Kidney capillary endothelial cell (primary cell): ENCODE measurements at regions not wholly inside any gene's neighbourhood (a gene's known extent, or its start where the extent isn't known, plus 50 kb on each side); places are given as distances from the start of the nearest gene placed in this dataset.
A peak's percentile ranks its signal among the peaks of the same experiment; 100 is the strongest.
"Not testable (repeated sequence)": the region's sequence is repeated elsewhere in the genome, so short reads cannot be mapped to it uniquely, and the experiment has no call there.

Source experiments
- DNase-seq: peaks from one replicate; pipeline ENCODE4 v3.0.0-alpha.2; 2018; ENCODE audit warnings: low spot score

DNA sequence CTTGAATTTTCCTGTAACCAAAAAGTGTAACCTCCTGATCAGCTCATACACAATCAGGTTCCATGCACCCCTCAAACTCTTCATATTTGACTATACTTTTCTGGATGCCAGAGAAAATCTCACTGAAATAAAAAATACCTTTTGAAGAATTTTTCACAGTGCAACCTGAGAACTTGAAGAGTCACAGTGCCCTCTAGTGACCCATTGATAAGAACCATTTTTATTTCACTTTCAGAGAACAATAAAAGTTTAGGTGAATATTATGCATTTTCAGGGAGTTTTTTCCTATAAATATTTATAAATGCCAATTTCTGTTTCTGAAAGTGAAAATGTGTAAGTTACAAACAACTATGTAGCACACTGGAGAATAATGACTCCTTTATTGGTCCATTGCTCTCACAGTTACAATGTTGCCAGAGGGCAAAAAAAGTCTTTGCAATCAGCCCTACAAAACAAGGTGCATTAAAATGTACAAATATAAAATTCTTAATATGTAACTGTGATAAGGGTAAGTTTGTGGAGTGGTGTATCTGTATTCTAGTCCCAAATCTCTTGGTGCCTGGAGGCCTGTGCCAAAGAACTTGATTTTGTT lies 153.6 kb upstream of the INTU start:
- peak; percentile 43 for DNase-seq

DNA sequence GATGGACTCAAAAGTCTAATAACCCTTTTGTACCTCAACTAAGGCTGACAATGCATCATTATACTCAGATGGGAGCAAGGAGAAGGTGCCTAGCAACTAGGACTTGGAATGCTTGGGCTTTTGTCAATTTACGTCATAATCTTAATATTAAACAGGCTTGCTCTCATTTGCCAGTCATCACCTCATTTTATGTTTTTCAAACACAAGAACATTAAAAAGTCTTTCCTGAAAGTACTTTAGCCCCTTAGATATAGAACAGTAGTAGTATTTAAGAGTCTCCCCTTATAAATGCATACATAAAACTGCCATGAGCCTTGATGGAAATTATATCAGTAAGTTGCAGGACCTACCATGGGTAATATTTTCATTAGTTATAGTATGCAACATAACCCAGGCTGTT lies 150.7 kb upstream of the INTU start:
- no peak for DNase-seq

DNA sequence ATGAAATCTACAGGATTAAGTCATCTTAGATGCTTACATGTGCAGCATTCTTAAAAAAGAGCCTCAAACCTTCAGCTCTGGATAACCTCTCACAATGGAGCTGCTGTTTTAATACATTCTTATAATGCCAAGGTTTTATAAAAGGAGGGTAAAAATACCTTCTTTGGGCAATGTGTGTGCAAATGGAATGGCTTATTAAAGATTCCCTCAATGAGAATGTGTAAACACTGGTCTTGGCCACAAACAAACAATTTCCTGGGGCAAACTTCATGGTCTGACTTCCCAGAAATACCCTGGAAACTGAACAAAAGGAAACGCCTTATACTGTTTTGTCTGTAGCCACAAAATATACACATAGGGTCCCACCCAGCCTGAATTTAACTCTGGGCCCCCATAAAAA lies 148.6 kb upstream of the INTU start:
- no peak for DNase-seq

DNA sequence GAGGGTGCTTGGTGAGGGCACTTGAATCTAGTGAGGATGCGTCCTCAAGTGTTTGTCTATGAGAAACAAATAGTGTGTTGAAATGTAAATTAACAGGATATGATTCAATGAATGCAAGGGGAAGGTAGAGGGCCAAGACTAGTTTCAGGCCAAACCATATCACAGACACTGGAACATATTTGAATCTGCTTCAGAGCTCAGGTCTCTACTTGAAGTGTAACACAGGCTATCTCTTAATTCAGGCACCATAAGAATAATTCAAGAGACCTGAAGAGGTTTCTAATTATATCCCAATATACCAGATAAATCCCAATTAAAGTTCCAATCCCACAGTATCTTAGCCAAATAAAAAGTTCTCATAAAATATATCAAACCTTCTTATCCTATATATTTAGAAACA lies 146.5 kb upstream of the INTU start:
- DNase-seq = no peak

DNA sequence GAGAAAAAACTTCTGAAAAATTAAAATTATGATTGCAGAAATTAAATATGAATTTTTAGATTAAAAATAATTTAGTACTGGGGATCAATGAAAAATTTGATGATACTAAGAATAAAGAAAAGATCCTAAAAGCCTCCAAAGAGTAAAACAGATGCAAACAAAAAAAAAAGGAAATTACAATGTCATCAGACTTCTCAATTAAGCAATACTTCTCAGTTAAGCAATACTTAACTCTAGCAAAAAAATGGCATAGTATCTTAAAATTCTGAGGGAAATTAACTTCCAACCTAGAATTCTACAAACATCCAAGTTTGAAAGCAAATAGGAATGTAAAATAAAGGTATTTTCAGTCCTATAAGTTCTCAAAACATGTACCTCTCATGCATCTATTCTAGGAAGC lies 141.2 kb upstream of the INTU start:
- no peak for DNase-seq

GRCh38 chr4:127496875-127497274 lies 135.9 kb upstream of the INTU start:
- DNase-seq = not testable (repeated sequence)

DNA sequence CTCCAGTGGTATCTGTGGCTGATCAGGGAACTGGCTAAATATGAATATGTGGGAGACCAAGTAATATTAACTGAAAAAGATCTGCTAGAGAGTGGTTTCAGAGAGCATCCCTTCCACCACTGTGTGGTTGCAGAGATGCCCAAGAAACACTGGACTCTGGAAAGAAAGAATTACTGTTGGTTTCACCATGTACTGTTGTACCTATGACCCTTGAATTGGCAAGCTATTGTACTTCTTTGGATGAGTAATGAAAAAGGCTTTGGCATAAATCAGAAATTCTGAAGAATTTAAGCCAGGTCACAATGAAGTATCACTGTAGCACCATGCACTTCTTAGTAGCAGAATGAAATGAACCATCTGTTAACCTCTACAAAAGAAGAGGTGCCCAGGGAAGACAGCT lies 134.4 kb upstream of the INTU start:
- DNase-seq = no peak

DNA sequence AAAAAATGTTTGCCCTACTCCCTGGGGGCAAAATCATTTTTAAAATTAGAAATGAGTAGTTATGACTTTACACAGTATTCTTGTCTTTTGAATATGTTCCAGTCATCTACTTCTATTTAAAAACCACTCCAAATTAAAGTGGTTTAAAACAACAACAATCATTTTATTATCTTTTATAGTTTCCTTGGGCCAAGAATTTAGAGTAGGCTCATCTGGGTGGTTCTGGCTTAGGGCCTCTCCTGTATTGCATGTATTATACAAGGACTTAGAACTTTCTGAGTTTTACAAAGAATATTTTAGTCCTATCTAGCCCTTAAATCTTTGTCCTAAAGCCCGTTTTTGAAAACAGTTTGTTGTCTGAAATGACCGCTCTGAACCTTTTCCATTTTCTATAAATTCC lies 132.5 kb upstream of the INTU start:
- no peak for DNase-seq

GRCh38 chr4:127501103-127501502 lies 131.7 kb upstream of the INTU start:
- peak; percentile 11 for DNase-seq

DNA sequence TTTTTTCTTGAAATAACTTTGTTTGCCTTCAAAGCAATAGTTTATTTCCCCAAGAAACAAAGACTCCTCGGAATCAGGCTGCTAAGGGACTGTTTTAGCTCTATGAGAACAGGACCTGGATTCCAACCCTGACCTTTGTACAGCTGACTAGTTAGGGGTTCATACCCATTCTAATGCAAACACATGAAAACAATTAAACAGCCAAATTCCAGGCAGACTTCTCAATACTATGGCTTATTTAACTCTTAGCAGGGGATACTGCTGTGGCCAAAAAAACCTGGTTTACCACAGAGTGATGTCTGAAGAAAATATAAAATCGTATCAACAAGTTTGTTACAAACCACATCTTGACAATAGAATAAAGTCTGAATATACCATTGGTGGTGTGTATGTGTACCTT lies 129.6 kb upstream of the INTU start:
- no peak for DNase-seq

- no peak for DNase-seq
Measured at GRCh38 chr4:127505203-127505602, 127.6 kb upstream of the INTU start.

- DNase-seq = no peak
Measured at GRCh38 chr4:127506283-127506682, 126.5 kb upstream of the INTU start.

GRCh38 chr4:127509155-127509554 lies 123.6 kb upstream of the INTU start:
- no peak for DNase-seq

DNA sequence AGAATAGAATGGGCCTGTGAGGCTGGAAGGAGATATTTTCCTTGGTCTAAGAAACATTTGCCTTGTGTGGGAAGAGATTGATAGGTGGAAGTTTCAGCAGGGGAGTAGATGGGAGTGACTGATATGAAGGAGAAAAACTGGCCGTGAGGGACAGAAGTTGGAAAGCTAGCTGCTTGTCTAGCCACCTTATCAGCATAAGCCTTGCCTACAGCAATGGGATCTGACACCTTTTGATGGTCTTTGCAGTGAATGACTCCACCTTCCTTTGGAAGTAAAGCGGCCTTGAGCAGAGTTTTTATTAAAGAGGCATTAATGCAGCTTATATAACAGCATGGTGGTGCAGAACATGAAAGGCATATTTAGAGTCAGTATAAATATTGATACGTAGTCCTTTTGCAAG lies 120.1 kb upstream of the INTU start:
- not testable (repeated sequence) for DNase-seq

DNA sequence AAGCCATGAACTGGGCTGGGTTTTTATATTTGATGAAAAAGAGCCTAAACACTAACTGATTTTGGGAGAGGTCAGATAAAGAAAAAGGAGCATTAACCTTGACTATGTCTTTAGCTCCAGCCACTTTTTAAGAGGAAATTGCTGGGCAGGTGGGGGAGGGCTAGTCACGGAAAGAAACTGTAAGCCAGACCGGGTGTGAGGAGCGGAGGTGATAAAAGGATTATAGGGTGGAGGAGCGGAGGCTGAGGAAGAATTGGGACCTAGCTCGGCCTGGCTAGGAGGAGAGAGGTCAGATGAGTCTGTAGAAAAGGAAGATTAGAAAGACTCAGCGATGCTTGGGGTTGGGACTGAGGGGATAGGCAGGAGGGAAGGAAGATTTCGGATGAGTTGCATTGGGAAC lies 117.5 kb upstream of the INTU start:
- not testable (repeated sequence) for DNase-seq

- no peak for DNase-seq
Measured at GRCh38 chr4:127518046-127518445, 114.7 kb upstream of the INTU start.

GRCh38 chr4:127521463-127521862 lies 111.3 kb upstream of the INTU start:
- DNase-seq = no peak

DNA sequence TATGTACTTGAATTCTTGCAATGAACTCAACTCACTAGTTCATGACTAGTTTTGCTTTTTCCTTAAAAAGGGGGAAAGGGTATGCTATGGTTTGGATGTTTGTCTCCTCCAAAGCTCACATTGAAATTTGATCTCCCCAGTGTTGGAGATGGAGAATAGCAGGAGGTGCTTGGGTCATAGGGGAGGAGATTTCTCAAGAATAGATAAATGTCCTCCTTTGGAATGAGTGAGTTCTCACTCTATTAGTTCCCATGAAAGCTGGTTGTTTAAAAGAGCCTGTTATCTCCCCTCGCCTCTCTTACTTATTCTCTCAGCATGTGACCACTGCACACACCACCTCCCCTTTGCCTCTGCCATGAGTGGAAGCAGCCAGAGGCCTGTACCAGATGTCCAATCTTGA lies 109.4 kb upstream of the INTU start:
- no peak for DNase-seq

- DNase-seq = no peak
Measured at GRCh38 chr4:127525608-127526007, 107.1 kb upstream of the INTU start.

DNA sequence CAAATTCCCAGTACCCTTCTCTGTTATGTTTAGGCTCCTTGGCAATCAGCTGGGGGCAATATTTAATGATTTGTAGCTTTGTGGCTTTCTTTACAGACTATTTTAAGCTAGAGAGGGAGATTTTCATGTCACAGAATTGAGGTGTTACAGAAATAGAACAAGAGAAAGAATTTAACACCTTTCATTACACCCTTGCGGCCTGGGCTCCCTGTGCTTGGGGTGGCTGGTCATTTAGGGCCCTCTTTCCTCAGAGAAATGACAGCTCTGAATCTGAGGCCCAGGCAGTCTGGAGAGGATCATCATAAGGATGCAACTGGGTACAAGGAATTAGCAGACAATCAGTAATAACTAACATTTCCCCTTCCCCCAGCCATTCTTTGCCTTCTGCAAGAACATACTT lies 104.5 kb upstream of the INTU start:
- DNase-seq = no peak

GRCh38 chr4:127529879-127530278 lies 102.9 kb upstream of the INTU start:
- DNase-seq = not testable (repeated sequence)

- no peak for DNase-seq
Measured at GRCh38 chr4:127533028-127533700, 99.6 kb upstream of the INTU start.

DNA sequence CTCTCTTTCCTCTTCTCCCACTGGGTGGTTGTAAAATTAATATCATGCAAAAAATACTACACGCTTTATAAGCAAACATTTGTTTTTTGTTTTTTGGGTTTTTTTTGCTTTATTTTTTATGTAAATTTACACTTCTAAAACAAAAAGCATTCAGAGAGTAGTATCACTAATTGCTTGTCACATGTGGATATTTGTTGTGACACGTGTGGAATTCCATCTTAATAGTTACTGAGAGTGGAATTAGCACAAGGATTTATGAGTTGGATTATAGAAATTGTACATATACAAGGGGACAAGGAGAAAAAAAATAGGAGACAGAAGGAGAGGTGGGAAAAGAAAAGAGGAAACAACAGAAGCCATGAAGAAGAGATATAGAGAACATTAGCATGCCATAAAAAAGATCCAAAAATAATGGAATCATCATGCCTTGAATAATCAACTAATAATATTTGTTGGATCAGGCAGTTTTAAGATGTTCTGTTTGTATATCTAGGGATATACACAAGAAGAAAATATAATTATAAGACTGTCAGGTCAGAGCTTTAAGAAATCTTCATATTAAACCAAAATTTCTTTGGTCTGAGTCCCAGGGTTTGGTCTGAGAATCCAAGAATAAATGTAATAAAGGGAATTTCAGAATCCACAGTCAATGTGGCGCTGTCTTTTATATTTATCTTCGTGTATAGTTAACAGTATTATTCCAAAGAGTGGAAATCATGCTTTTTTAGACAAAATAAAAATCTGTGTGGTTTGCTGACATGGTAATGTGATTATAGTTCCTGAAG lies 98.5 kb upstream of the INTU start:
- no peak for DNase-seq
